MM.1S (cell line): ENCODE measurements at regions not wholly inside any gene's neighbourhood (a gene's known extent, or its start where the extent isn't known, plus 50 kb on each side); places are given as distances from the start of the nearest gene placed in this dataset.

Source experiments
- CTCF ChIP-seq: fragments of 300-600 bp; sonication (generic); IDR thresholded peaks from 2 replicates; pipeline ENCODE4 v1.5.1; 2016; ENCODE audit warnings: antibody characterized with exemption, low read length, mixed read lengths
- EZH2 ChIP-seq: fragments of 300-600 bp; sonication (generic); optimal IDR thresholded peaks from 2 replicates; pipeline ENCODE3; 2017; ENCODE audit warnings: low read depth, mild to moderate bottlenecking, antibody characterized with exemption, low read length, mixed read lengths
- EZH2phosphoT487 ChIP-seq: fragments of 300-600 bp; sonication (generic); IDR thresholded peaks from 2 replicates; pipeline ENCODE4 v1.6.1; 2018; ENCODE audit warnings: antibody characterized with exemption, low read length

DNA sequence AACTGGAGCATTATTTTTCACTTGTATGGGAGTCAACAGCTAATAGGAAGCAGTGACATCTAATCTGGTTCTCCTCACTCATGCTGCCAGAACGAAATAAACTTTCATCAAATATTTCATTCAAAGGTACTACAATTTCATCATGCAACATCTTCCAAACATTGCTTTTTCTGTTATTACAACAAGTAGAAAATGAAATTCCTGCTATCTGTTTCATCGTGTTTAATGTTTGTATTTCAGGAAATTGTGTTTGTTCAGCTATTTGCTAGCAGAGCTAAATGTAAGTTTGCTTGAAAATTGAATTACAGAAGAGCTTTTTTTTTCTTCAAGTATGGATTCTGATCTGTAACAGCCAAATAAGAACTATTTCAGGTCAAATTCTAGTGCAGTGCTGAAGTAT, 90.1 kb downstream of the SLITRK6 start:
- no peak for TF ChIP-seq CTCF
- no peak for TF ChIP-seq EZH2phosphoT487
- no peak for TF ChIP-seq EZH2
